Glutamatergic neuron (in vitro differentiated cells): ENCODE measurements at regions not wholly inside any gene's neighbourhood (a gene's known extent, or its start where the extent isn't known, plus 50 kb on each side); places are given as distances from the start of the nearest gene placed in this dataset.
A peak's percentile ranks its signal among the peaks of the same experiment; 100 is the strongest.

ENCODE experiments used
- DNase-seq: peaks from one replicate; pipeline ENCODE4 v3.0.0; 2022
- H3K27ac Mint-ChIP-seq: one replicate; pipeline ENCODE4 v1.8.0; 2020; ENCODE audit warnings: mild to moderate bottlenecking, mixed read lengths, inconsistent platforms; ENCODE audit not compliant: unreplicated experiment
- H3K27me3 Mint-ChIP-seq: one replicate; pipeline ENCODE4 v1.8.0; 2020; ENCODE audit warnings: mild to moderate bottlenecking, moderate library complexity, mixed read lengths, inconsistent platforms; ENCODE audit not compliant: unreplicated experiment
- H3K36me3 Mint-ChIP-seq: one replicate; pipeline ENCODE4 v1.8.0; 2020; ENCODE audit warnings: mild to moderate bottlenecking, mixed read lengths, inconsistent platforms; ENCODE audit not compliant: unreplicated experiment
- H3K4me1 Mint-ChIP-seq: one replicate; pipeline ENCODE4 v1.8.0; 2020; ENCODE audit warnings: mild to moderate bottlenecking, low read depth, mixed read lengths, inconsistent platforms; ENCODE audit not compliant: unreplicated experiment
- H3K4me3 Mint-ChIP-seq: one replicate; pipeline ENCODE4 v1.8.0; 2020; ENCODE audit warnings: mild to moderate bottlenecking, mixed read lengths, inconsistent platforms; ENCODE audit not compliant: unreplicated experiment
- H3K9me3 Mint-ChIP-seq: one replicate; pipeline ENCODE4 v1.8.0; 2020; ENCODE audit warnings: mild to moderate bottlenecking, moderate library complexity, mixed read lengths, inconsistent platforms; ENCODE audit not compliant: unreplicated experiment
- TF ChIP-seq, protein P1 (sequence below): fragments of 200-600 bp; sonication (generic); IDR thresholded peaks from one replicate; pipeline ENCODE4 v1.5.0; 2021; ENCODE audit not compliant: partially characterized antibody, unreplicated experiment

DNA sequence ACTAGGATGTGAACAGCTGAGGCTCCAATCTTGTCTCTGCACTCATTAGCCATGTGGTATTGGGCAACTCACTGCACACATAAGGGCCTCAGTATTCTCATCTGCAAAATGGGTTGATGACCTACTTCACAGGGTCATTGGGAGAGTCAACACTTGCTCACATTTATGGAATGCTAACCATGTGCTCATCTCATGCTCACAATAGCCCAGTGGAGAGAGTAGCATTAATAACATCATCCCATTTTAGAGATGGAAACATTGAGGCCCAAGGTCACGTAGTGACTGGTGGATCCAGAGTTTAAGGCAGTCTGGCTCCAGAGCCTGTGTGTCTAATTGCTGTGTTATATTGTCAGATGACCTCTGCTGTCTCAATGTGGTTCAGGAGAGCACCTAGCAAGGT is 270.2 kb upstream of the SRRM4 start:
- Mint-ChIP-seq H3K27ac (no peak overlapping the region), H3K9me3 (peaks cover 3% of the 10 kb centered on the region), H3K4me3 (no peak overlapping the region), H3K36me3 (peaks cover 17% of the 10 kb centered on the region), H3K4me1 (peaks cover 5% of the 10 kb centered on the region), H3K27me3 (no peaks in the 10 kb centered on the region)
- no peak for DNase-seq
- TF ChIP-seq, protein P1, sequence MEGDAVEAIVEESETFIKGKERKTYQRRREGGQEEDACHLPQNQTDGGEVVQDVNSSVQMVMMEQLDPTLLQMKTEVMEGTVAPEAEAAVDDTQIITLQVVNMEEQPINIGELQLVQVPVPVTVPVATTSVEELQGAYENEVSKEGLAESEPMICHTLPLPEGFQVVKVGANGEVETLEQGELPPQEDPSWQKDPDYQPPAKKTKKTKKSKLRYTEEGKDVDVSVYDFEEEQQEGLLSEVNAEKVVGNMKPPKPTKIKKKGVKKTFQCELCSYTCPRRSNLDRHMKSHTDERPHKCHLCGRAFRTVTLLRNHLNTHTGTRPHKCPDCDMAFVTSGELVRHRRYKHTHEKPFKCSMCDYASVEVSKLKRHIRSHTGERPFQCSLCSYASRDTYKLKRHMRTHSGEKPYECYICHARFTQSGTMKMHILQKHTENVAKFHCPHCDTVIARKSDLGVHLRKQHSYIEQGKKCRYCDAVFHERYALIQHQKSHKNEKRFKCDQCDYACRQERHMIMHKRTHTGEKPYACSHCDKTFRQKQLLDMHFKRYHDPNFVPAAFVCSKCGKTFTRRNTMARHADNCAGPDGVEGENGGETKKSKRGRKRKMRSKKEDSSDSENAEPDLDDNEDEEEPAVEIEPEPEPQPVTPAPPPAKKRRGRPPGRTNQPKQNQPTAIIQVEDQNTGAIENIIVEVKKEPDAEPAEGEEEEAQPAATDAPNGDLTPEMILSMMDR, result no peak

DNA sequence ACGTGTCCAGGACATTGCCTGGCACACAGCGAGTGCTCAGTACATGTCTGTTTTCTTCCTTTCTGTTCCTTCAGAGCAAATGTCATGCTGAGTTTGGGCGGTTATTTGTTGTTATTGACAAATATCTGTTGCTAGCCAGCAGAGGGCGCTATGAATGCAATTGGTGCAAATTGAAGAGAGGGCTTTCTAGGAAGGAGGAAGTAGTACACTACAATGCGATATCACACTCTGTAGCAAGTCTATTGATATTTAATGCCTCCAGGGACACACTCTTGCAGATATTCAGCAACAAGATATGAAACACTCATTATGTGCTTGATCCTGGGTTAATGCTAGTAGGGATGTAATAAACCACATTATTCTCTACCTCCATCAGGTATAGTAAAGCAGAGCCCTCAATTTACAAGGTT is 267.3 kb upstream of the SRRM4 start:
- Mint-ChIP-seq H3K4me3 (no peak overlapping the region), H3K4me1 (peaks cover 5% of the 10 kb centered on the region), H3K9me3 (no peaks in the 10 kb centered on the region), H3K27me3 (no peaks in the 10 kb centered on the region), H3K36me3 (no peaks in the 10 kb centered on the region), H3K27ac (no peak overlapping the region)
- TF ChIP-seq, protein P1, result peak; percentile 89
- peak; percentile 76 for DNase-seq

DNA sequence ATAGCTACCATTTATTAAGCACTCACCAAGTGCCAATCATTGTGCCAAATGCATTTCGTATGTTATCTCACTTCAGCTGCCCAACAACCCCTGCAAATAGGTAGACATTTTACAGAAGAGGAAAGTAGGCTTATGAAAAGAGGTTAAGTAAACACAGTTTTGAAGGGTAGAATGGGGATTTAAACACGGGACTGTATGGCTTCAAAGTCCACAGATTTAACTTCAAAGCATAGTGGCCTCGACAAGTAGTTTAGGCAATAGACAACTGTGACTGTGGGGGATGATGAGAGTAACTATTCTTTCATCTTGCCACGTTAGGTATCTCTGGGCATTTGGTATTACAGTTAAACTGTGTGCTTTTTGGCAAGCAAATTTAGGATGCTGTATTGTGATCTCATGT is 266.8 kb upstream of the SRRM4 start:
- Mint-ChIP-seq H3K27ac (no peak overlapping the region), H3K9me3 (no peaks in the 10 kb centered on the region), H3K4me1 (peaks cover 5% of the 10 kb centered on the region), H3K36me3 (no peaks in the 10 kb centered on the region), H3K4me3 (no peak overlapping the region), H3K27me3 (no peaks in the 10 kb centered on the region)
- TF ChIP-seq, protein P1, result no peak
- DNase-seq, result no peak

DNA sequence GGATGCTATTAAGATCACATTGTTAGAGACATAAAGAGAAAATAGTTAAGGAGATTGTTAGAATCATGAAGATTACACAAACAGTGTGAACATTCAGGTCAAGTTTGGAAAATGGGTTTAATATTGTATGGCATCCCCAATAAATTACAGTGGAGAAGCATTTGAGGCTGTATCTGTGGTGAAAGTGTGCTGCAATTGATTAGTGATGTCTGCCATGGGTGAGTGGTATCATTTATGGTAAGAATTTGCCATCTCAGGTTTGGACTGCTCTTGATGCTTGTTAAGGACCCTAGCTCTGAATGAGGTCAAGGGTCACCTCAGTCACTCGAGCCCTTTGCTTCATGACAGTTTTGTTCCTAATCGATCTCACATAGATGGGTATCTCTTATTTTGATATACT is 265.7 kb upstream of the SRRM4 start:
- no peak for DNase-seq
- peaks cover 3% of the 10 kb centered on the region for H3K36me3 Mint-ChIP-seq
- H3K9me3 Mint-ChIP-seq, result no peaks in the 10 kb centered on the region
- TF ChIP-seq, protein P1, result no peak
- H3K27ac Mint-ChIP-seq, result no peak overlapping the region
- H3K4me1 Mint-ChIP-seq, result peaks cover 5% of the 10 kb centered on the region
- no peak overlapping the region for H3K4me3 Mint-ChIP-seq
- H3K27me3 Mint-ChIP-seq, result no peaks in the 10 kb centered on the region

DNA sequence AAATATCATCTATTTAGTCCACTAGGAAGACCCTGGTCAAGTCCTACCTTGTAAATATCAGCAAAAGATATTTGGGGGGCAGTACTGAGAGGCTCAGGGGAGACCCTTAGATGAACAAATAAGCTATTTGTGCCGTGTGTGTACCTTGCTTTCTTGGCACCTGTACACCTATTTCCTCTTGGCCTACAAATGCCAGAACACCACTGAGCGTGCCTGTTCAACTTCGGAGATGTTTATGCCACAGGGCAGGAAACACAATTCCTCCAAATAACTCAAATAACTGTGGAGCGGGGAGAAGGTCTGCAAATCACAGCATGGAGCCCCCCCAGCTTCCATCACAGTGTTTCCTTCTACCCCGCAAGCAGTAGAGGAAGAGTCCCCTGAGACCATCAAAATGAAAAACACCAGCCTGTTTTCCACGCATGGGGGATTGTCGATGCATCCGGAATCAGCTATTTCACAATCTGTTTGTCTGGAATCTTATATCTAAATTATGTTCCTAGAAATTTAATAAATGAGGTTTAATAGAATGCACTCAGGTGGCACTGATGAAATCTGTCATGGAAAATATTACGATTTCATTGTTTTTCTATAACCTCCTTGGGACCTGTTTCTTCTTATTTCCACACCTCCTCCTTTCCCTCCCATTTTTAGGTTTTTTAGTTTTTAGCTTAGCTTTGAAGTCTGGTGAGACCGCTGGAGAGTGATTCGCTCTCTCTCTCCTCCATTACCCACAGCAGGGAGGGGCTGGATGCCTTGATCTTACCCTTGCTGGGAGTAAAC is 254.0 kb upstream of the SRRM4 start:
- peaks cover 5% of the 10 kb centered on the region for H3K4me1 Mint-ChIP-seq
- no peak overlapping the region for H3K4me3 Mint-ChIP-seq
- H3K27ac Mint-ChIP-seq, result no peak overlapping the region
- TF ChIP-seq, protein P1, result no peak
- no peaks in the 10 kb centered on the region for H3K36me3 Mint-ChIP-seq
- H3K27me3 Mint-ChIP-seq, result peaks cover 2% of the 10 kb centered on the region
- DNase-seq, result no peak
- peaks cover 2% of the 10 kb centered on the region for H3K9me3 Mint-ChIP-seq
